HG03457 (cell line): ENCODE measurements at regions not wholly inside any gene's neighbourhood (a gene's known extent, or its start where the extent isn't known, plus 50 kb on each side); places are given as distances from the start of the nearest gene placed in this dataset.

ENCODE experiments used
- ATAC-seq: cut with Tn5 transposase; IDR thresholded peaks from one replicate; pipeline ENCODE4 v1.9.1; 2021; ENCODE audit warnings: moderate number of reproducible peaks; ENCODE audit not compliant: unreplicated experiment

DNA sequence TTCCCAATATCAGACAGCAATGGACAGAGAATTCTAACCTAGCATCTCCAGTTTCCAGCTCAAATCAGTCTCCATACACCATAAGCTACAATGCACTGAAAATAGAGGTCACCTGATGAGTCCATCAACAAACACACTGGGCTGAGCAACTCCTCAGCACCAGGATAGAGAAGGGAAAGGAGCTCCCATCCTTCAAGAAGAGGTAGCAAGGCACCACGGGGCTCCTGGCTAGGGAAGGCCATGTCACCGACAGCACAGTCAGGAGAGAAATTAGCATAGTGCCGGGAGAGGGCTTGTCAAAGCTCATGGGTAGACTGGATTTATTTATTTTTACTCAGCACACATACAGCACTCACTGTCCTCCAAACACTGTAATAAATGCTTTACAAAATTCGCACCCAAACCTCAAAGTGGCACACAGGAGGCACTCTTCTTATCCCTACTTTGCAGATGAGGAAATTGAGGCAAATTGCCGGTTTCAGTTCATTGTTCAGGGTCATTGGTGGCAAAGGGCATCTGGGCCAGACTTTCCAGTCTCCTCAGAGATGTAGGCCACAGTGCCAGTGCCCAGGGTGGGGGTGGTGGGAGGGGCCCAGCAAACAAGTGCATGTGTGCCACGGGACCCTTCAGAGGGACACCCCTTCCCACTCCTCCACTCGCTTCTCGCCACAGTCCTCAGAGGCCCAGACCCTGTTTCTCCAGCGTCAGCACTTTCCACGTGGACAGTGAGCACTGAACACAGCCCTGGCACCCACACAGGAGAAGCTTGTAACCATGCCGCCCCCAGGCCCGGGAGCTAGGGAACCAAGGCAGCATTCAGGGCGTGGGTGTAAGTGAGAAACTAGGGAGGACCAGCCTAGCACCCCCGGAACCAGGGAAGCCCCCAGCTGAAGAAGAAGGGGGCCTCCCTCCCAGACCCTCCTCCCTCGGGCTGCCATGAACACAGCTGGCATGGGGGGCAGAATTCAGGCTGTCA, 1417.4 kb downstream of the TBC1D22A start:
- no peak for ATAC-seq

DNA sequence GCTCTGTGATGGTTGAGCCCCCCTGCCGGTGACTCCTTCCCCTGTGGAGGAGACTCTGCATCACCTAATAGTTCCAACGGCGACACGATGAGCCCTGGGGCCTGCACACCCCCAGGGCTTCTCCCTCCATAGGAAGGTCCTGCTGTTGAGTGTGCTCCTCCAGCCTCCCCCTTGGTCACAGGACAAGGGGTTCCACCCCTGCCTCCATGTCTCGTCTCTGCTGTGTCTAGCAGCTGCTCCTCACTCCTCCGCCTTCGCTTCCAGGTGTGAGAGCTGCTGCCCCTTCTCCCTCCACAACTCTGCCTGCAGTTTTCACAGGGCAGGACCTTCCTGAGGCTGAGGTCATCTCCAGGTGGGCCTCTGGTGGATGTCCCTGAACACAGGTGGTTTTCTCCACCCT, 1416.1 kb downstream of the TBC1D22A start:
- ATAC-seq, result no peak

DNA sequence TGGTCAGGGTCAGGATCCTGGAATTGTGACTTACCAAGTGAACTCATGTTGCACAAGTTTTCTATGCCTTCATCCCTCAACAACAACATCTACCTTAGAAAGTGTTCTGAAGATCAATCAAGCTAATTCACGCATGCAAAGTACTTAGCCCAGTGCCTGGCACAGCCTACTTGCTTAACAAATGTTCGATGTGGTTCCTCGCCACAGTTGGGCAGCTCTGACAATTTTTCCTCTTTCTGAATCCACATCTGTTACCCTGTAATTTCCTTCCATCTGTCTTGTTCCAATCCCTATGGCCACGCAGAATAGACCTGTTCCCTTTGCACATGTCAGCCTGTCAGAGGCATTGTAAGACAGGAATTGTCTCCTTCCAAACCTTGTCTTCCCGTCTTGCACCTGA, 1415.2 kb downstream of the TBC1D22A start:
- ATAC-seq, result no peak

DNA sequence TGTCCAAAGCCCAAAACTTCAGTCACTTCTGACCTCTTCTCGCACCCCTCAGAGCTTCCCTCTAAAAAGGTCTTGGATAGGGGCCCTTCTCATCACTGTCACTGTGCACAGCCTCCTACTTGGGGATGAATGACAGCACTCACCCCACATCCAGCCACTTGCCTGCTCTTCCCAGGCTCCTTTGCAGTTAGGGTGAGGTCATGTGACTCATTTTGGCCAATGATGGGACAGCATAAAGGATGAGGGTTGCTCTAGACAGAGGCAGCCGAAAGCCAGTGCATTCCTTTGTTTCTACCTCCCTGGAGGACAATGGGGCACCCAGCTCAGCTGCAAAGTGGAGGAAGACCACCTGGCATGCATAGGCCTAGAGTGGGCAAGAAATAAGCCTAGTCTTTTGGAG, 1413.3 kb downstream of the TBC1D22A start:
- no peak for ATAC-seq

DNA sequence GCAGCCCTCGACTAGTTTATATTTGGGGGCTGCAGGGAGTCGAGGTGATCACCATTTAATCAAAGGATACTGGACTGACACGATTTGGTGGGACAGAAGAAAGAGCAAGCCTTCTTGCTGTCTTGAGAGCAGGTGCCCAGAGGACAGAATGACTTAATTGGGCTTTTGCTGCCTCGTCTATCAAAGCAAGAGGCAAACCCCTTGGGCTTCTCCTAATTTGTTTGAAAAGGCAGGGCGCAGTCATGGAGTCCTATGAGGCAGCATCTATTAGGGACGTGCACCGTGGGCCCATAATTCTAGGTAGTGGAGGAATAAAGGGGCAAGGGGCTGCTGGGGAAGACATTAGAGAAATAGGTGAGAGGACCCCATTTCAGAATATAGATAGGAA, 1411.3 kb downstream of the TBC1D22A start:
- ATAC-seq, result no peak

DNA sequence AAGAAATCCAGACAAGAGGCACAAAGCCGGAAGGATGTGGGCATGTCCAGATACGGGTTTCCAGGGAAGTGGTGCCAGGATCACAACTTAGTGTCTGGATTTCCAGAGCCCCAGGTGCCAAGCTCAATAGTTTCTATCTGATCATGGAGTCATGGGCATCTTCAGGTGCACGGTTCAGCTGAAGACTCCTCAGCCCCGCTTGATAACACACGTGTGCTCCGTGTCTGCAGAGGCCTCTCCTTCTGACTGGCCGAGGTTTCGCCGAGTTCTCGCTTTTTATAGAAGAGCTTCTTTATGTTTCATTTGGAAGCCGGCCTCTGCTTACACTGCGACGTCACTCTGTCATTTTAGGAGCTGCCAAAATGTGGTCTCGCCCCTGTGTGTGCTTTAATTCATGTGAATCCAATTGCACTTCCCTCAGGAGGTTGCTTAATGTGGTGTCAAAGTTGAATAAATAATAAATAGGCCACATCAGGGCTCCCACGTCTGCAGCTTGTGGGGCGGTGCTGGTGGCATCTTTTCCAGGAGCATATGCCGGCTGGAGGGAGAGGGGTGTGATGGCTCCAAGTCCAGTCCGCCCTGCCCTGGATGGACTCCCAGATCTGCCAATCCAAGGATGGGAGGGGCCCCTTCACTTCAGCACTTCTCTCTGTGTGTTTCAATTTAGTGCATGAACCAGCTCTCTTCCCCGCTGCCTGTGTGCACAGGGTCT, 1410.8 kb downstream of the TBC1D22A start:
- ATAC-seq, result no peak

DNA sequence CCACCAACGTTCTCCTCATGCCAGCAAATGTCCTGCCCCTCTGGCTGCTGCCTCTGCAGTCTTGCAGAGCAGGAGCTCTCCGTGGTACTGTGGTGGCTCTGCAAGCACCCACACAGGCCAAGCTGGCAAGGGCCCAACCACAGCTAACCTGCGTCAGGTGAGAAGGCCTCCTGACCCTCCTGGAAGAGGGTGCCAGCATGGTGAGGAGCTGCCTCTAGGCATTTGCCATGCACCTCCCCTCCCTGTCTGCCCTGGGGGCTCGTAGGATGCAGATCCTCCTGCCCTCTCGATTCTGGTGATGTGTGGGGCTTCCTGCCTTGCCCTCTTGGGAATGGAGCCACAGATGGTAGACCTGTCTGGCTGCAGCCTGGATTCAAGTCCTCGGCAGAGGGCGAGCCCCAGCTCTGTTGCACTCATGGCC, 1408.8 kb downstream of the TBC1D22A start:
- ATAC-seq, result no peak

DNA sequence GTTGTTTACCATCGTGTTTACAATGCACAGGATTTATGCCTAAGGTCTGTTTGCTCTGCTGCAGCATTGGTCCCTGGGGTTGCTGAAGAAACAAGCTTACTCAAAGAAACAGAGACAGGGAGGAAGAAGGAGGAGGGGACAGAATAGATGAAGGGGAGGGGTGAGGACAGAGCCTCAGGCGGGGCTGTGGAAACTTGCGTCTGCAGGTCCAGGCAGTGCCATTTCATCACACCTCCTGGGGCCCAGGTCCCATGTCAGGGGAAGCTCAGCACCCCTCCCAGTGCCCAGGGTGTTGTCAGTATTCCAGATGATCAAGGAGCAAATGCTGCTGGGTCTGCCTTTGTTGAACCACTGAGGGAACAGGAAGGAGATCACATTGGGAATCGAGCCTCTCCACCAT, 1406.8 kb downstream of the TBC1D22A start:
- ATAC-seq, result no peak

DNA sequence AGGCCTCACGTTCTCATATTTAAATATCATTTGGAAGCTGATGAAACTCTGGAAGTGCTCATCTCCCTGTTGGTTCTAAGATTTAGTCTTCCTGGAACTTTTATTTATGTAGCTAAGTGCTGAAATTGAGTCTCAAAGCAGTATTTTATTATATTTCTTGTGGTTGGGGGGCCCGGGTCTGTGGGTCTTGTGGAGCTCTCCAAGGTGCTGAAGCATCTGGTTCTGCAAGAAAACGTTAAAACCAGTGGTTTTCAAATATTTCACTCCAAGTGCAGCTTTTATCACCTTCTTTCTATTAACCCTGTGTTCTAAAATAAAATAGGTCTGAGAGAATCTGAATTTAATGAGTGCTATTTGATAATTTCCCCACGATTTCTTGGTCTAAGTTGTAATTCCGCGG, 1404.8 kb downstream of the TBC1D22A start:
- no peak for ATAC-seq

DNA sequence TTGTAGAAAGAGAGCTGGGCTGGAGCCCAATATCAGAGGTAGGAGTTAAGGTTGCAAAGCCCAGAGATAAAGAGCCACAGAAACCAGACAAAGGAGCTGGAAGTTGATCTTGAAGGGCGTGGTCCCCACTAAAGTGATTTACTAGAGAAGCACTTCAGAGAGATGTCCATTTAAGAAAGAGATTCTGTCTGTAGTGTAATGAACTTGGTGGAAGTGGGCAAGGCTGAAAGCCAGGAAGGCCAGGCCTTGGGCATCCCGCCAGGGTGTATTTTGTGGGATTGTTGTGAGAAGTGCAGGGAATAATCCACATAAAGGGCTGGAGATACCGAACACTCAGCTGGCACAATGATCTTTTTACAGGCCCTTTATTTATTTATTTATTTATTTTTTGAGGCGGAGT, 1398.8 kb downstream of the TBC1D22A start:
- no peak for ATAC-seq

DNA sequence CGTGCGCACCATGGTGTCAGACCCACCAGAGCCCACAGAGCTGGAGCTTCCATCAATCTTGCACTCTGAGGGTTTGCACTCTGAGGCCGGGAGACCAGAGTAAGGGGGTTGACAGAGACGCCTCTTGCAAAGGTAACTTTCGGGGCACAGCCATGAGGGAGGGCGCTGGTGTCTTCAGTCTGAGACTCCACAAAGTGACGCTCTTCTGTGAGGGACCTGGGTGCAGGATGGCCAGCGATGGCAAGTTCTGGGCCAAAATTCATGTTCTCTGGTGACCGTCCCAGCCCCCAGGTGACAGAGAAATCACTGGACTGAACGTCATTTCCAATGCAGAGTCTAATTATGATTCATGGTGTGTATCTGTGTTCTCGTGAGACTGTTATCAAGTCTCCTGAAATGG, 1395.2 kb downstream of the TBC1D22A start:
- no peak for ATAC-seq

DNA sequence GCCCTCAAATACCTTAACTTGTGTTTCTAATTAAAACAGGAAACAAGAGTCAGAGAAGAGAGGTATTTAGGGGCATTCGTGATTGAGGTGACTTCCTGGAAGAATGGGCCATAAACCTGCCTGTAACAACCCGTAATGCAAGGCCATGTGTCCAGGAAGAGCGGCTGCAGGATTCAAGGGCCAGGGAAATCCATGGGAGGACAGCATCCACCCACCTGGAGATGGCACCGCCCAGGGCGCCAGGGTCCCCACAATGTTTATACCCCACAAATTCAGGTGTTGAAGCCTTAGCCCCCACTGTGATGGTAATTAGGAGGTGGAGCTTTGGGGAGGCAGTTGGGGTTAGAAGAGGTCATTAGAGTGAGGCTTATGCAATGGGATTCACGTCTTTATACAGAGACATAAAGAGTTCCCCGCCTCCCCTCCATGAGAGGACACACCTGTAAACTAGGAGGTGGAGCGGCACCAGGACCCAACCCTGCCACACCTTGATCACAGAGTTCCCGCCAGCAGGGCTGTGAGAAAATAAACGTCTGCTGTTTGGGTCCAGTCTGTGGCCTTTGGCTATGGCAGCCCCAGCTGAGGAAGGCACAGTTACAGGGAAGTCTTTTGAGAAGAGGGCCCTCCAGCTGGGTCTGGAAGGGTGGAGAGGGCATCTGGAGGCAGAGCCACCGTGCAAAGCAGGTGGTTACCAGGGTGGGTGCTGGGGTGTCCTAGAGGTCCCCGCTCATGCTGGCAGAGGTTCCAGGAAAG, 1394.3 kb downstream of the TBC1D22A start:
- no peak for ATAC-seq

DNA sequence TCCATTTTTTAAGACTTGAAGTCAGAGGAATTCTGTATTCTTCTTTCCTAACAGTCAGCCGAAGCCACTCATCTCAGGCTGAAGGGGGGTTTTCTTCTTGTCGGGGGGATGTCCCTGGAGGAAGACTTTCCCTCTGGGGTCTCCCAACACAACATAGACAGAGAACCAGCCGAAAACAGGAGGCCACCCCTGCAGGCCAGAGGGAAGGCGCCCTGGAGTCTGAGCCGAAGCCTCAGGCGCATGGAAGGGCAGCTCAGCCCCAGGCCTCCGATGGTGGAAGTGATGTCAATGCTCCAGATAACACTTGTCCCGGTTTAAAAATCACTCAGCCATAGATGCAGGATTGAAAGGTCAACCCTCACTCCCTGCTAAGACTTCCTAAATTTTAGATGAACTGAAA, 1393.0 kb downstream of the TBC1D22A start:
- ATAC-seq, result no peak

DNA sequence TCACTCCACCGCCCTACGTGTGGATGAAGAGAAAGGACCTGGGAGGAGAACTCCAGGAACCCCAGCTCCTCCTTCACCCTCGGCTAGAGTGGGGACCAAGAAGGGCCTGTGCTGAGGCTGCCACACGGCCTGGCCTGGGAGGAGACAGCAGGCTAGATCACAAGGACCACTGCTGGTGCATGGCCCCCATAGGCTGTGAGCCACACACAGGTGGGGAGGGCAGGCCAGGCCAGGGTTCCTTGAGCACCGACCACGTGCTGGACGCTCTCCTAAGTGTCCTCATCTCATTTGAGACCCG, 1392.4 kb downstream of the TBC1D22A start:
- ATAC-seq, result no peak

DNA sequence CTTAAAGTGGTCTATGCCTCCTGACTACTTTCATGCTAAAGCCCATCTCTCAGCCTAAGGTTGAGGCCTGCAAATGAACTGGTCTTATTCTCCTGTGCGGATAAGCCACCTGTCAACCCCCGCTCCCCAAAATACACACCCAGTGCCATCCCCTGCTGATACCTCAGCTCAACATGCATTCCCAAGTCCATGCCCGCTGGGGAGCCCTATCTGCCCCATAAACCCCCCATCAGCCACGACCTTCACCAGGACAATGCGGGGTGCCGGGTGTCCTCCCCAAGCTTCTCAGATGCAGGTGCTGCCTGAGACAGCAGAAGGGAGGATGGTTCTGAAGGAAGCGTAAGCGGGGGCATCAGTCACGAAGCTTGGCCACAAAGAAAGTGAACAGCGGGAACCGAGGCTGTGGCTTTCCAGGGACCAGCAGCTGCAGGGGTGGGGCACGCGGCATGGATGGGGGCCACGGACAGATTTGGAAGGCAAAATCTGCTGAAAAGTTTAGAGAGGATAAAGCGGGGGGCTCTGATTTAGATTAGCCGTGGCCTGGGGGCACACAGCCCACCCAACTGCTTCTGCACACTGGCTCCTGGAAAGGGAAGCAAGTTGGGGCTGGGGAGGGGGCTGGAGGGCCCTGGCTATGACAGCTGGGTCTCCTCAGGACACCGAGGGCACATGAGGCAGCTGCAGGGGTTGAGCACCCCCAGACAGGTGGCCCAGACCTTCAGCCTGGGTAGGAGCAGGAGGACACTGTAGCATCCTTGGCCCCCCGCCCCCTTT, 1391.9 kb downstream of the TBC1D22A start:
- ATAC-seq, result no peak

DNA sequence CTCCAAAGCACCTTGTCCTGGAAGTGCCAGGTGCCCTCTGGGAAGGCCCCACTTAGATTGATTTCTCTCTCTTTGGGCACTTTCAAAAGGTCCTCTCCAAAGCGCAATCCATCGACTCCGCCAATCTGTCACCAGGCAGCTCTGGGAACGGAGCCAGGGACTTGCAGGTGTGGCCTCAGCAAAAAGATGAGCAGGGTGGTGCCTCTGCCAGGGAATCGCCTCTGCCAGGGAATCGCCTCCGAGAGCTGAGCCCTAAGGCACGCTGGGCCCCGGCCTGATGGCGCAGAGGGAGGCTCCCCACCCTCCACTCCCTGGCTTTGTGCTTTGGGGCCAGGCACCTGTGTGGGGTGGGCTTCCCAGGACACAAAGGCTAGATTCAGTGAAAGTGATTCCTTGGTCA, 1391.3 kb downstream of the TBC1D22A start:
- ATAC-seq, result no peak

DNA sequence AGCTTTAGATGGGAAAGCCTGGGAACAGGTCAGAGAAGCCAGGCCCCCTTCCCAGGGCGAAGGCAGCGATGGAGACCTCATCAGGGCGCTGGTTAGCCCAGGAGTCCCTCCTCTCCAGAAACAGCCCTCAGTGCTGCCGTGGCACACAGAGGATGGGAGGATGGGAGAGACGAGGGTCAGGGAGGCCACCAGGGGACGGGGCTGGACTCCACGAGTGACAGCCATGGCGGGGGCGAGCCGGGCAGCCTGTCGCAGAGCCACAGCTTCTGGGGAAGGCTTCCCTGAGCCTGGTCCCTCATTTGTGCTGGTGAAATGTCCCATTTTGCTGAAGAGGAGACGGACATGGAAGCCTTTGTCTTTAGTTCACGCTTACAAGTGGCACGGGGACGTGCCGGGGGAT, 1390.5 kb downstream of the TBC1D22A start:
- ATAC-seq, result no peak

DNA sequence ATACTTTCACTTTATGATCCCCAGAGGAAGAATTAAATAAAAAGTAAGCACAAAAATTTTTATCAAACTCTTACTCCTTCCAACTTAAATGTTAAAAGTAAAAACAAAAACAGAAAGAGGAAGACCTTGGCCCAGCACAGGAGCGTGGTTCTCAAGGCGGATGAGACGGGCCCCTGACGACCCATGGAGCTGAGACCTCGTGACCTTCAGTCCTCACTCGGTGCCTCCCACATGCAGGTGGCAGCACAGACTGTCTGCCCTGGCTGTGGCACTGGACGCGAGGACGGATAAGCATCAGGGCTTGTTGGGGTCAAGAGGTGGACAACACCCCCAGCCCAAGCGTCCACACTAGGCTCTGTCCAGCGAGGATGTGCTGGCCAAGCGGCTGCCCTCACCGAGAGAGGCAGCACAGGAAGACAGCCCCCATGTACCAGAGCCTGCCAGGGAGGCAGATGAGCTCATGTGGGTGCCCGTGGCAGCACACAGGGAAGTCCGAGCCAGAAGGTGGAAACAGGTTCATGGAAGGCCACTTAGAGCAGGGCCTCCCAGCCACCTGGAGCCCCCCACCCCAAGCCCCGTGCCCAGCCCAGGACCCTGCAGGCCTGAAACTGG, 1389.8 kb downstream of the TBC1D22A start:
- ATAC-seq, result no peak

DNA sequence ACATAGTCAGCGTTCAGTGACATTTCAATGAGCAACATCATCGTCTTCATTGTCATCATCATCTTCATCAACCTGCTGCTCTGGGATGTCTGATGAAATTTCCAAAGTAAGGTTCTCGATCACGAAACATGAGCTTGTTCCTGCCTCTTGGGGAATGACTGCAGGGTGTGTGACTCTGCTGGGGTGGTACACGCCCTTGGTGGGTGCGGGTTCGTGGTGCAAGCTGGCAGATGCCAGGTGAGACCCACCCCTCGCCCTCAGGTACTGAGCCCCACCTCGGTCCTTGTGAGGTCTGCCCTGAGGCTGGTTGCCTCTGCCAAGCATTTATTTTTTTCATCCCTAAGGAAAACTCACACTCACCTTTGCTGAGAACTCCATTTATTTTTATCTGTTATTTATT, 1389.2 kb downstream of the TBC1D22A start:
- ATAC-seq, result no peak

DNA sequence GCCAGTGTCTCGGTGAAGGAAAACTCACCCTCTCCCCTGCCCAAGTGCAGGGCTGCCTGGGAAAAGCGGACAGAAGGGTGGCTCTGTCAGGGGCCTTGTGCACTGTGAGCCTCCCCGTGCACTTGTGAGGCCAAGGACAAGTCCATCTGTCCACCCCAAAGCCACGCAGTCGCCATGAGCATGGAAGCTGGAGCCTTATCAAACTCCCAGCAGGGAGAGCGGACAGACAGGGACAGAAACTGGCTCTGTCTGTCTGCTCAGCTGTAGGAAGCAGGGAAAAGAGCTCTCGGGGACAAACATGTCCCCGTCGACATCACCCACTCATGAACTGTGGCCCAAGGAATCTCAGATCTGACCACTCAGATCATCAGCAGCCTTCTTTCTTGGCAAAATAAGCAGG, 1385.4 kb downstream of the TBC1D22A start:
- no peak for ATAC-seq

DNA sequence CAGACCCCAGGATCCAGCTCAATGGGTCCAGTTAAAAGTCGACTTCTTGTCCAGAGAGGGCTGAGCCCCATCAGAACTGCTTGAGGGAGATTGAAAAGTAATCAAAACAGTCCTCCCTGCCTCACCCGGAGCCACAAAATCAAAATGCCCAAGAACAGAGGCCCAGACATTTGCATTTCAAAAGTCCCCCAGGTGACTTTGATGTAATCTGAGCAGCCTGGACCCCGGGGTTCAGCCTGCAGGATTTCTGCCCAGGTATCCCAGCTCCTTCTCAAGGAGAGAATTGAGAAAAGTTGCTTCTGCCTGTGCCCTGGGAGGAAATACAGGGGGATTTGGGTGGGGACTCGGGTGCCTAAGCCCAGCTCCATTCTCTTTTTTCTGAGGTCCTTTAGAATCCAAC, 1385.0 kb downstream of the TBC1D22A start:
- ATAC-seq, result no peak
